ENCODE measurements at regions not wholly inside any gene's neighbourhood (a gene's known extent, or its start where the extent isn't known, plus 50 kb on each side); places are given as distances from the start of the nearest gene placed in this dataset.

GRCh38 chr5:118555727-118556126, 432.6 kb downstream of the DTWD2 start:
- no peak for DNase-seq (ENCODE audit: low read depth in 4 of 4, low spot score in 3 of 4)

- peak in 2 of 4 donors; percentile 6 to 11 for DNase-seq (ENCODE audit: low read depth in 4 of 4, low spot score in 3 of 4)
Measured at GRCh38 chr5:118554981-118555380, 433.4 kb downstream of the DTWD2 start.

GRCh38 chr5:118554241-118554640, 434.1 kb downstream of the DTWD2 start:
- no peak for DNase-seq (ENCODE audit: low read depth in 4 of 4, low spot score in 3 of 4)

- DNase-seq (ENCODE audit: low read depth in 4 of 4, low spot score in 3 of 4): no peak
Measured at GRCh38 chr5:118553662-118554061, 434.7 kb downstream of the DTWD2 start.

- DNase-seq (ENCODE audit: low read depth in 4 of 4, low spot score in 3 of 4): no peak
Measured at GRCh38 chr5:118552731-118553360, 435.5 kb downstream of the DTWD2 start.

- DNase-seq (ENCODE audit: low read depth in 4 of 4, low spot score in 3 of 4): no peak
Measured at GRCh38 chr5:118552146-118552545, 436.2 kb downstream of the DTWD2 start.

GRCh38 chr5:118551716-118552115, 436.6 kb downstream of the DTWD2 start:
- no peak for DNase-seq (ENCODE audit: low read depth in 4 of 4, low spot score in 3 of 4)

GRCh38 chr5:118551031-118551430, 437.3 kb downstream of the DTWD2 start:
- no peak for DNase-seq (ENCODE audit: low read depth in 4 of 4, low spot score in 3 of 4)

- DNase-seq (ENCODE audit: low read depth in 4 of 4, low spot score in 3 of 4): no peak
Measured at GRCh38 chr5:118548761-118549720, 439.3 kb downstream of the DTWD2 start.

- no peak for DNase-seq (ENCODE audit: low read depth in 4 of 4, low spot score in 3 of 4)
Measured at GRCh38 chr5:118545470-118545869, 442.9 kb downstream of the DTWD2 start.

GRCh38 chr5:118544887-118545449, 443.4 kb downstream of the DTWD2 start:
- DNase-seq (ENCODE audit: low read depth in 4 of 4, low spot score in 3 of 4): no peak

- DNase-seq (ENCODE audit: low read depth in 4 of 4, low spot score in 3 of 4): no peak
Measured at GRCh38 chr5:118533923-118534322, 454.4 kb downstream of the DTWD2 start.

GRCh38 chr5:118533156-118533555, 455.2 kb downstream of the DTWD2 start:
- DNase-seq (ENCODE audit: low read depth in 4 of 4, low spot score in 3 of 4): no peak

- no peak for DNase-seq (ENCODE audit: low read depth in 4 of 4, low spot score in 3 of 4)
Measured at GRCh38 chr5:118531276-118531675, 457.1 kb downstream of the DTWD2 start.

- no peak for DNase-seq (ENCODE audit: low read depth in 4 of 4, low spot score in 3 of 4)
Measured at GRCh38 chr5:118529361-118530144, 458.8 kb downstream of the DTWD2 start.

GRCh38 chr5:118522626-118523025, 465.7 kb downstream of the DTWD2 start:
- DNase-seq (ENCODE audit: low read depth in 4 of 4, low spot score in 3 of 4): no peak

- no peak for DNase-seq (ENCODE audit: low read depth in 4 of 4, low spot score in 3 of 4)
Measured at GRCh38 chr5:118520771-118521415, 467.5 kb downstream of the DTWD2 start.

- DNase-seq (ENCODE audit: low read depth in 4 of 4, low spot score in 3 of 4): no peak
Measured at GRCh38 chr5:118519466-118519865, 468.9 kb downstream of the DTWD2 start.

GRCh38 chr5:118518720-118519119, 469.6 kb downstream of the DTWD2 start:
- DNase-seq (ENCODE audit: low read depth in 4 of 4, low spot score in 3 of 4): no peak

GRCh38 chr5:118511846-118512245, 476.5 kb downstream of the DTWD2 start:
- DNase-seq (ENCODE audit: low read depth in 4 of 4, low spot score in 3 of 4): no peak

Data from left renal pelvis (tissue), 4 donors.